Mesothelial cell of epicardium (in vitro differentiated cells): ENCODE measurements at regions not wholly inside any gene's neighbourhood (a gene's known extent, or its start where the extent isn't known, plus 50 kb on each side); places are given as distances from the start of the nearest gene placed in this dataset.

ENCODE experiments used
- DNase-seq, 2 experiments: peaks; one replicate each; pipeline ENCODE4 v3.0.0; 2021; ENCODE audit warnings: low spot score in 2 of 2; ENCODE audit not compliant: unreplicated experiment in 2 of 2
- H3K27ac Mint-ChIP-seq: 2 replicates; pipeline ENCODE4 v1.8.0; 2021; ENCODE audit warnings: mixed read lengths
- H3K27me3 Mint-ChIP-seq: 2 replicates; pipeline ENCODE4 v1.8.0; 2021; ENCODE audit warnings: low read depth, mixed read lengths
- H3K36me3 Mint-ChIP-seq: 2 replicates; pipeline ENCODE4 v1.8.0; 2021; ENCODE audit warnings: mixed read lengths
- H3K4me1 Mint-ChIP-seq: 2 replicates; pipeline ENCODE4 v1.8.0; 2021; ENCODE audit warnings: mixed read lengths
- H3K4me3 Mint-ChIP-seq: 2 replicates; pipeline ENCODE4 v1.8.0; 2021; ENCODE audit warnings: mild to moderate bottlenecking, moderate library complexity, mixed read lengths
- H3K9me3 Mint-ChIP-seq: 2 replicates; pipeline ENCODE4 v1.8.0; 2021; ENCODE audit warnings: mixed read lengths
- TF ChIP-seq, protein P1 (sequence below): fragments of 200-600 bp; sonication (generic); IDR thresholded peaks from one replicate; pipeline ENCODE4 v1.5.0; 2021; ENCODE audit warnings: antibody characterized with exemption; ENCODE audit not compliant: unreplicated experiment

- Mint-ChIP-seq H3K27me3 (no peaks in the 10 kb centered on the region), H3K36me3 (no peaks in the 10 kb centered on the region), H3K4me3 (no peak overlapping the region), H3K4me1 (peaks cover 19% of the 10 kb centered on the region), H3K27ac (no peak overlapping the region), H3K9me3 (peaks cover 4% of the 10 kb centered on the region)
- TF ChIP-seq, protein P1, sequence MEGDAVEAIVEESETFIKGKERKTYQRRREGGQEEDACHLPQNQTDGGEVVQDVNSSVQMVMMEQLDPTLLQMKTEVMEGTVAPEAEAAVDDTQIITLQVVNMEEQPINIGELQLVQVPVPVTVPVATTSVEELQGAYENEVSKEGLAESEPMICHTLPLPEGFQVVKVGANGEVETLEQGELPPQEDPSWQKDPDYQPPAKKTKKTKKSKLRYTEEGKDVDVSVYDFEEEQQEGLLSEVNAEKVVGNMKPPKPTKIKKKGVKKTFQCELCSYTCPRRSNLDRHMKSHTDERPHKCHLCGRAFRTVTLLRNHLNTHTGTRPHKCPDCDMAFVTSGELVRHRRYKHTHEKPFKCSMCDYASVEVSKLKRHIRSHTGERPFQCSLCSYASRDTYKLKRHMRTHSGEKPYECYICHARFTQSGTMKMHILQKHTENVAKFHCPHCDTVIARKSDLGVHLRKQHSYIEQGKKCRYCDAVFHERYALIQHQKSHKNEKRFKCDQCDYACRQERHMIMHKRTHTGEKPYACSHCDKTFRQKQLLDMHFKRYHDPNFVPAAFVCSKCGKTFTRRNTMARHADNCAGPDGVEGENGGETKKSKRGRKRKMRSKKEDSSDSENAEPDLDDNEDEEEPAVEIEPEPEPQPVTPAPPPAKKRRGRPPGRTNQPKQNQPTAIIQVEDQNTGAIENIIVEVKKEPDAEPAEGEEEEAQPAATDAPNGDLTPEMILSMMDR = no peak
- no peak for DNase-seq
Measured at GRCh38 chr6:112560651-112561050, 213.5 kb downstream of the RFPL4B start.

DNA sequence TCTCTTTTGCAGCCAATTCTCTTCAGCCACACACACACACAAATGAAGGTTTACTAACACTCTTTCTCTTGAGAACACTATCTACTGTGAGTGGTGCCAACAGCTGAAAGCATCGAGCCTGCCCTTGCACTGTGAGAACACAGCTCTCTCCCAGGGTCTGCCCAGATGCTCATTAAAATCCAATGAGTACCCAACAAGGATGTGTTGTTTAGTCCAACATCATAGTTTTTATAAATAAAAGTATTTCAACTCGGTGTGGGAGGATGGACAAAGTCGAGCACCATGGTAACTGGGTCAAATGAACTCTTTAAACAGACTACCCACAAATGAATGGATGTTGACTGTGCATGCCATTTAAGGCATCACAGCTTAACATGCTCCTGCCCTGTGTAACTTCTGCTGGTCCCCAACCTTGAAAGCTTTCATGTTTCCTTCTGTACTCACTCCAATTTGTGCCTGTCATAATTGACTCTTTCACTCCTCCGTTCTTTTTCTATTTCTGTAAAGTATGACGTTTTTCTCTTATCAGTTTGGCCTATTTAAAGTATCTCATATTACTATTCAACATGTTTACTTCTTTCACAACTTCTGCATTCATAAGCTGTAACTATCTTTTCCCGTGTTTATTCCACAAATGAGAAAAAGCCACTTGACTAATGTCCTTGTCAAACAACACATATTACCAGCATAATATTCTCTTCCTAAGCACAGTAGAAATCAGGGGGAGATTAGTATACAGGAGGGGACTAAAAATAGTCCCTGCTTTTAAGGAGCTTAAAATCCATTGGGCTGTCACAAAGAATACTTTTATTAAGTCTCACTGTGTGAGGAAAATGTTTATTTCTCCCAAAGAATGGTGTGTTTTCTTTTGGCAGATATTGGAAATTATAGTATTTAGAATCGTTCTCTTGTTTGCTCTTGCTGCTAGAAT, 215.4 kb downstream of the RFPL4B start:
- Mint-ChIP-seq H3K4me1 (peaks cover 19% of the 10 kb centered on the region), H3K4me3 (no peak overlapping the region), H3K27ac (peak overlapping the region; percentile 81), H3K9me3 (no peaks in the 10 kb centered on the region), H3K36me3 (no peaks in the 10 kb centered on the region), H3K27me3 (no peaks in the 10 kb centered on the region)
- no peak for DNase-seq
- TF ChIP-seq, protein P1 = no peak

DNA sequence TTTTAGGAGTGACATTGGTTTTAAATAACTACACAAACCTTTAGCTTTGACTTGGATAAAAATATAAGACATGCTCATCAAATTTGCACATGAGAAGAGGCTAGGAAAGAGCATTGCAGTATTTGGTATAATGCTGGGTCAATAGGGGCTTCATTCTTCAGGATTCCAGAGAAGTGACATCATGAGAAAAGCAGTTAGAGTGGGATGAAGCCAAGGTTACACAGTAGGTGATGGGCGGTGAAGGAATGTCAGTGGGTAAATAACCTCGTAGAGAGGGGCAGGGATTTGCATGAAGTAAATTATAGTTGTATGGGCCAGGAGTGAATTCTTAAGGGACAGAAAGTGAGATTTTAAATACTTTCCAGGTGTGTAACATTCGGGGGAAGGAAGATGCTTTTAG, 216.2 kb downstream of the RFPL4B start:
- DNase-seq = no peak
- peaks cover 19% of the 10 kb centered on the region for H3K4me1 Mint-ChIP-seq
- H3K27me3 Mint-ChIP-seq = no peaks in the 10 kb centered on the region
- peak overlapping the region; percentile 87 for H3K27ac Mint-ChIP-seq
- no peaks in the 10 kb centered on the region for H3K36me3 Mint-ChIP-seq
- no peak overlapping the region for H3K4me3 Mint-ChIP-seq
- TF ChIP-seq, protein P1 = no peak
- no peaks in the 10 kb centered on the region for H3K9me3 Mint-ChIP-seq

GRCh38 chr6:112568066-112568465, 220.9 kb downstream of the RFPL4B start:
- no peak overlapping the region for H3K27ac Mint-ChIP-seq
- H3K9me3 Mint-ChIP-seq = no peaks in the 10 kb centered on the region
- no peaks in the 10 kb centered on the region for H3K36me3 Mint-ChIP-seq
- H3K27me3 Mint-ChIP-seq = no peaks in the 10 kb centered on the region
- peaks cover 13% of the 10 kb centered on the region for H3K4me1 Mint-ChIP-seq
- no peak overlapping the region for H3K4me3 Mint-ChIP-seq
- TF ChIP-seq, protein P1 = no peak
- DNase-seq = no peak

GRCh38 chr6:112571488-112572270, 224.5 kb downstream of the RFPL4B start:
- no peaks in the 10 kb centered on the region for H3K9me3 Mint-ChIP-seq
- TF ChIP-seq, protein P1 = no peak
- H3K4me3 Mint-ChIP-seq = no peak overlapping the region
- DNase-seq = no peak
- H3K27me3 Mint-ChIP-seq = no peaks in the 10 kb centered on the region
- H3K27ac Mint-ChIP-seq = peak overlapping the region; percentile 58
- H3K4me1 Mint-ChIP-seq = no peaks in the 10 kb centered on the region
- H3K36me3 Mint-ChIP-seq = no peaks in the 10 kb centered on the region
